Suppressor macrophage treated with lipopolysaccharide for 4 hours (primary cell): ENCODE measurements at regions not wholly inside any gene's neighbourhood (a gene's known extent, or its start where the extent isn't known, plus 50 kb on each side); places are given as distances from the start of the nearest gene placed in this dataset.
A peak's percentile ranks its signal among the peaks of the same experiment; 100 is the strongest.
"Not testable (repeated sequence)": the region's sequence is repeated elsewhere in the genome, so short reads cannot be mapped to it uniquely, and the experiment has no call there.

Experiments used
- DNase-seq: peaks from one replicate; pipeline ENCODE4 v3.0.0-alpha.2; 2020

- no peak for DNase-seq
Observed at GRCh38 chr2:16777123-16777870, 111.7 kb upstream of the CYRIA start.

DNA sequence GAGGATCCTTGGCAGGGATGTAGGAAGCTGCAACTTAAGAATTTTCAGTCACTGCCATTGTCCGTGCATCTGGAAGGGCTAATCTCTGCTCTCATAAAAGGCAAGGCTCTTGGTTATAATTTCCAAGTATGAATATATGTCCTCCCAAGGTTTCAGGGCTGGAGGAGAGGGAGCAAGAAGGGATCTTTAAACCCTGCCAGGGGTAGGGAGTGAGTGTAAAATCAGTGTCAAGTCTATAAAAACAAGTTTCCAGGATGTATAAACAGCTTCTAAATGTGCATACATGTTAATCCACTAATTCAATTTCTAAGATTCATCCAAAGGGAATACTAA lies 110.2 kb upstream of the CYRIA start:
- DNase-seq = no peak

GRCh38 chr2:16774980-16775898 lies 109.6 kb upstream of the CYRIA start:
- DNase-seq = peak; percentile 46

GRCh38 chr2:16774091-16774490 lies 108.5 kb upstream of the CYRIA start:
- no peak for DNase-seq

DNA sequence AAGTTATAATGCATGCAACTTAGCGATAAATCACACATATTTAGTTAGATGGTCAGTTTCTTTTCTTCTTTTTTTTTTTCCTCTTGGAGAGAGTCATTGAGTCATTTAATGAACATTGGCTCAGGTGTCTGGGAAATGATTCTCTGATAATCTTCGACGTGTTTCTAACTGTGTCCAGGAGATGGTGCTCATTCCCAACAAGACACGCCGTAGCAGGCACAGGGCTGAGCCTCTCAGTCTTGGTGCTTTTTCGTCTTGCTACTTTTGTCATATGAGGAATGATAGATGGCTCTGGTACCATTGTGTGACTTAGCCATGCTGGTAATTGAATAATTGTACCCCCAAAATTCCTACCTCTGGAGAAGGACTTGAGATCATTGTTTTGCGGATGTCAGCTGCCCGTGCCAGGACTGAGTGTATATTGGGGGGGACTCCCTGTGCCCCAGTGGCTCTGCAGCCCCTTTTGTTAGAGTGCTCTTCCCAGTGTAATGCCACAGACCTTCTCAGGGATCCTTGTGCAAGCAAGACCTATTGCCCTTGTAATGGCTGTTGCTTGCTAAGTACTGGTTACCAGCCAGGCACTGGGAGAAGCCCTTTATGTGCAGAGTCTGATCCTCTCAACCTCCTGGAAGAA lies 107.6 kb upstream of the CYRIA start:
- peak; percentile 67 for DNase-seq

DNA sequence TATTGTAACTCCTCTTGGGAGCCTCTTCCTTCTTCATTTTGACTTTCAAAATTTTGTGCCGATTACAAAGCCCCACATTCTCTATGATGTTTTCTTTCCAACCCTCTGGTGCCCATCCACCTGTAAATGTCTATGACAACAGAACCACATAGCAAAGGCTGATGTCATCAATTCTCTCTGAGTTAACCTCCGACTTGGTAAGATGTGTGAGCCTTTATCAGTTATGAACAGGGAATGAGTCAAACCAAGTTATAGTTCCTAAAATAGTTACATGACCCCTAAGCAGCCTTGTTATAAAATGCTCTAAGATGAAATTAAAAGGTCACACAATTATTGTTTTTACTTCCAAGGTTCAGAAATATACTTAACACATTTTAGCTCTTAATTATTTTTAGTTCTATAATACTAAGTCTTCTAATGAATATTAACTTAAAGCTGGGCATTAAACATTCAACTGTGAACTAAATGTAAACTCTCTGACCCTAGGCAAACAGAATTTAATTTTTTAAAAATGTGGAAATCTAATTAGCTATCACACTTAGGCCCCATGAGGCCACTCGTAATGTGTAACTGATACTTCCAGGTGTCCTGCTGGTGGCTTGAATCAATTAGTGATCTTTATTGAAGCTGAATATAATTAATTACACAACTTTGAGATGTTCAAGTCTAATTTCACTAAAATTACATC lies 102.3 kb upstream of the CYRIA start:
- no peak for DNase-seq

GRCh38 chr2:16765356-16765755 lies 99.7 kb upstream of the CYRIA start:
- no peak for DNase-seq

DNA sequence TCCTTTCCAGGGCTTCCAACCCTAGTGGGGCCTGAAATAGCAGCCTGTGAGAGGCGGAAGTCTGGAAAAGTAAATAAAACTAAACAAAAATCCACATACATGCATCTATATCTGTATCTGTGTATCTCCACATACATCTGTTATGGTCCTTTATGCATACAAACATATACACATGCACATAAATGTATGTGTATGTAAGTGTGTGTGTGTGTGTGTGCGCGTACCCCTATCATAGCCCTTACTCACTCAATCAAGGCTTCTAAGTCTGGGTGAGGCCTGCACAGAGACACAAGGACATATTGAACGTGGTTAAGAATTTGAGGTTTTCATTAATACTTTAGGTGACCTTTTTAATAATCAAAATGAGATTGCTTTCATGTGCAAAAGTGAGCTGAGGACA lies 98.9 kb upstream of the CYRIA start:
- no peak for DNase-seq

GRCh38 chr2:16763493-16763899 lies 97.9 kb upstream of the CYRIA start:
- peak; percentile 71 for DNase-seq

GRCh38 chr2:16763056-16763455 lies 97.4 kb upstream of the CYRIA start:
- DNase-seq = no peak

GRCh38 chr2:16760426-16760825 lies 94.8 kb upstream of the CYRIA start:
- DNase-seq = peak; percentile 20

- peak; percentile 82 for DNase-seq
Observed at GRCh38 chr2:16756831-16757644, 91.4 kb upstream of the CYRIA start.

DNA sequence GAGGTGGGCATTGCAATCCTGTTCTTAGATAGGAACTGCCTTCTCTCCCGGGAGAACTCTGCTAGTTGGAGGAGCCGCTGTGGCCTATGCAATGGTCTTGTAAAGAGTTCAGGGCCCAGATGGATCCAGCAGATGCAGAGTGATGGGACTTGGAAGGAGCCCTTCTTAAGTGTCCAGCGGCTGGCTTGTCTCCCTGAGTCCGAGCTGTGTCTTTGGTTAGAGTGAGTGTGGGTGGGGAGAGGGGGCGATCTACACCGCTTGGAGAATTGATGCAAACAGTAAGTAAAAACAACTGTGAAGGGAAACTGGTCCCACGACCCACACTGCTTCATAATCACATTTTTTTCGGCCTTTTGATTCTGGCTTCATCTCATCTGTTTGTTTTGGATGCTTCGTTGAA lies 89.8 kb upstream of the CYRIA start:
- DNase-seq = no peak

GRCh38 chr2:16753025-16753424 lies 87.4 kb upstream of the CYRIA start:
- not testable (repeated sequence) for DNase-seq

DNA sequence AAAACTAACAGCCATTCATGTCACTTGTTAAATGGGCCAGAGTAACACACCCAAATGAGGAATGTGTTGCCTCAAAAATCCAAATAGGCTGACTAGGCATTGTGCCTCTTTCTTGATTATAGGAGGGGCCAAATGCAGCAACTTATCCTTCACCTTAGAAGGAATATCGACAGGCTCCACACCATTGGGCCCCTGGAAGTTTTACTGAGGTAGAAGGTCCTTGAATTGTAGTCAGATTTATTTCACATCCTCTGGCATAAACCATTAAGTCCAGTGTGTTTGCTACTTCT lies 85.2 kb upstream of the CYRIA start:
- not testable (repeated sequence) for DNase-seq

DNA sequence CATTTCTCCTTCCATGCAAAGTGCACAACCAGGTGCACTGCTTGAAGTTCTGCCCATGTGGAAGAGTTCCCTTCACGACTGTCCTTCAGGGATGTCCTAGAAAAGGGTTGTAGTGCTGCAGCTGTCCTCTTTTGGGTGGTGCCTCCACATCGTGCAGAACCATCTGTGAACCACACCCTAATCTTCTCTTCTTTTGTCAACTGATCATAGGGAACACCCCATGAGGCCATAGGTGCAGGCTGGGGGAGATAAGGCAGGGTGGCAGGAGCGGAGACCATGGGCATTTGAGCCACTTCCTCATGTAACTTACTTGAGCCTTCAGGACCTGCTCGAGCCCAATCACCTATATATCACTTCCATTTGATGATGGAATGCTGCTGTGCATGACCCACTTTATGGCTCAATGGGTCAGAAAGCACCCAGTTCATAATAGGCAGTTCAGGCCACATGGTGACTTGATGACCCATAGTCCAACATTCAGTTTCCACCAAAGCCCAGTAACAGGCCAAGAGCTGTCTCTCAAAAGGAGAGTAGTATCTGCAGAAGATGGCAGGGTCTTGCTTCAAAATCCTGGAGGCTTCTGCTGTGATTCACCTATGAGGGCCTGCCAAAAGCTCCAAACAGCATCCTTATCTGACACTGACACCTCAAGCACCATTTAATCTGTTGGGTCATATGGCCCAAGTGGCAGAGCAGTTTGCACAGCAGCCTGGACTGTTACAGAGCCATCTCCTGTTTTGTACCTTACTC lies 84.7 kb upstream of the CYRIA start:
- no peak for DNase-seq

- not testable (repeated sequence) for DNase-seq
Observed at GRCh38 chr2:16748511-16749266, 83.1 kb upstream of the CYRIA start.

DNA sequence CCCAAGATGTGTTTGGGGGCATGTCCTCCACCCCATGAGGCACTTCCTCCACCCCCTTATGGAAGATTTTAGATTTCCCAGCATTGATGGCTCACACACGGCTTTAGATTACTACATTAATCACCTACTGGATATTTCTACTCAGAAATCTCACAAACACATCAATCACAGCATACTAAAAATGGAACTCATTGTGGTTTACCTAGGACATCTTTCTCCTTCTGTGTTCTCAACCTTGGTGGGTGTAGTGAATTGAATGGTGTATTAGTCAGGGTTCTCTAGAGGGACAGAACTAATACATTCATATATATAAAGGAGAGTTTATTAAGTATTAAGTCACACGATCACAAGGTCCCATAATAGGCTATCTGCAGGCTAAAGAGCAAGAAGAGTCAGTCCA lies 82.1 kb upstream of the CYRIA start:
- no peak for DNase-seq

- no peak for DNase-seq
Observed at GRCh38 chr2:16747257-16747656, 81.6 kb upstream of the CYRIA start.

DNA sequence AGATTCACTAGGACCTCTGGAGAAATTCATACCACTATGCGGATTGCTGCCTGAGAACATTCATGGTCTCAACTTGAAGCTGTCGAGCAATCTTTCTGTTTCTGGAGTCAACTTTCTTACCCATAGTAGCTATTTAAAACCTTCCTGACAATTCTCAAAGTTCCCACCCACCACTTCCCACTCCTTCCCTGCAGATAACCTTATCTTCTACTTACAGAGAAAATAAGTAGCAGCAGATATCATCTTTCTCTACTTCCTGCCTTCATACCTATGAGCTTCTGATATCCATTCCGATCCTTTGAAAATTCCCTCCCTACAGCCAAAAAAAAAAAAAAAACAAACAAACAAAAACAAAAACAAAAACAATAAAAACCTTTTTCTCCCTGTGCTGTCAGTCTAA lies 81.2 kb upstream of the CYRIA start:
- DNase-seq = no peak

- DNase-seq = no peak
Observed at GRCh38 chr2:16746329-16746728, 80.7 kb upstream of the CYRIA start.
